Stimulated activated CD4-positive, alpha-beta T cell treated with anti-CD3 and anti-CD28 coated beads, TNF-alpha, amount 100 ng/mL, for 48 hours (primary cell): ENCODE measurements at regions not wholly inside any gene's neighbourhood (a gene's known extent, or its start where the extent isn't known, plus 50 kb on each side); places are given as distances from the start of the nearest gene placed in this dataset.

Experiments used
- DNase-seq, 3 donors: peaks; one replicate each; pipeline ENCODE4 v3.0.0-alpha.2; 2020; ENCODE audit warnings: low read depth in 3 of 3

DNA sequence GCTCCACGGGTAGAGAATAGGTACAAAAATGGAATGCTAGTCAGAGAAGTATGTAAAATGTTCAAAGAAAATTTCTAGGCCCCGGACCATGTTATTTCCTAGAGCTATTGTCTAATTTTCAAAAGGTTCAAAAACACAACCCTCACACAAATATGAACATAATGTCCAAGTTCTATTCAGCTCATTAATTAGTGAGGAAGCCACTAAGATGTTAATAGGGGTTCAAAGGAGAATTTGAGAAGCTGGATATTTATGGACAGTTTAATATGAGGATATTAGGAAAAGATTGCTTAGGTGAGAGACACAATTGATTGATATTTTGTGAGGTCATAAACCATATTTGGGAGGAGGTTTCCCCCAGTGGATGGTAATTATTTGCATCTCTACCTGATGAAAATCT is 710.6 kb upstream of the ID2 start:
- no peak for DNase-seq

DNA sequence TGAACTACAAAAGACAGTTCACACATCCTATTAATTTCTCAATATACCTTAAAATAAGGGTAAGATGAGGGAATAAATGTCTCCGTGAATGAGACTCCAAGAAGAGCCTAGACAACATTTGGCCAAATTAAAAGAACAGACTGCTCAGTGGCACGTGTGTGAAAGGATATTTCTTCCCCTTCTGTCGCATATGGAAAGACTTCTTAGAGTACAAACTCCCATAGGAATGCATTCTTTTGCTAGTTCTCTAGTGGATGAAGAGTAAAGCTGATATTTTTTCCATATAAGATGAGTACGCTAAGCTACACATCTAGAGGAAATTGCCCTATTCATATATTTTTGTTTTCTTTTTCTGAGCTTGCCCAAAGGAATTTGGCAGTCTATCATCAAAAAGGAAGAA is 710.0 kb upstream of the ID2 start:
- no peak for DNase-seq

GRCh38 chr2:7972670-7973069 is 709.2 kb upstream of the ID2 start:
- no peak for DNase-seq

DNA sequence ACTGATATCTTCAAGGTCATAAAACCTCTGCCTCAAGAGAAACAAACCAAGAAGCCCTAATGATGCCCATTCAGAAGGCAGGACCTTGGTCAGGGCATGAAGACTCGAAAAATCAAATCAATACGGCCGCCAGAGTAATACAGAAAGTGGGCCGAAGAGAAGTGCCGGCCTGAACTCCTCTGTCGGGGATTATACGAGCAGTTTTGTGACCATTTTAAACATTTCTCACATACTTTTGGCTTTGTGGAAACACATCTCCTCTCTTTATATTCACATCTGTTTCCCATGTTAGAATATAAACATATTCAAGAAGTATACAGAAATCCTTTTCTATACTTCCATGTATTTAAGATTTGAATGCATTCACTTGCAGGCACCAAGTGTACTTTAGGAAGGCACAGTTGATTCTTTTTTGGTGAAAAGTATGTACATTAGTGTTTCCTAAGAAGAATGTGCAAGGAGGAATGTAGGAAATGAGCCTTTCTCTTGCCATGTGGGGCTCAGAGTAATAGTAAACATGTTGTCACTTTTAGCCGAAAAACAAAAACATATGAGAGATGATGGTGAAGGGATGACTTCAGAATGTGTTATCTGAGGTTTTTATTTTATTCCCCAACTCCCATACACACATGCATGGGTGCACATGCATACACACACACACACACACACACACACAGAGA is 707.9 kb upstream of the ID2 start:
- DNase-seq, result no peak

- no peak for DNase-seq
Observed at GRCh38 chr2:7974936-7975335, 706.9 kb upstream of the ID2 start.

DNA sequence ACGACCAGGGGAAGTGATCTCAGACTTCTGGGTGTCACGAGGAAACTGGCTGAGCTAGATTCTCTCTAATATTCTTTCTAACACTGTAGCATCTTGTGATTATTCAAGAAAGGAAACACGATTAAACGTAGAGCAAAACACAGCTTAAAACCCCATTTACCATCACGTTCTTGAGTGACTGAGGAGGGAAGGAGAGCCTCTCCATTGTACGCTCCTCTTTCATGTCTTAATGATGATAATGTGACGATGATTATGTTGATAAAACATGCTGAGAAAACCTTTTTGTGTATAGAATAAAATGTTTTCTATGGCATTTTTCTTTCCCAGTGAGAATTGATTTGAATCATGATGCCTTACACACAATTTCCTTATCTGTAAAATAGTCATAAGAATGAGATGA is 705.6 kb upstream of the ID2 start:
- no peak for DNase-seq

- DNase-seq, result no peak
Observed at GRCh38 chr2:7977981-7978380, 703.9 kb upstream of the ID2 start.

GRCh38 chr2:7982054-7982453 is 699.8 kb upstream of the ID2 start:
- no peak for DNase-seq

- DNase-seq, result no peak
Observed at GRCh38 chr2:7983451-7983850, 698.4 kb upstream of the ID2 start.

GRCh38 chr2:7983912-7984311 is 697.9 kb upstream of the ID2 start:
- no peak for DNase-seq

GRCh38 chr2:7984693-7985353 is 697.0 kb upstream of the ID2 start:
- no peak for DNase-seq

- no peak for DNase-seq
Observed at GRCh38 chr2:7986431-7986830, 695.4 kb upstream of the ID2 start.

DNA sequence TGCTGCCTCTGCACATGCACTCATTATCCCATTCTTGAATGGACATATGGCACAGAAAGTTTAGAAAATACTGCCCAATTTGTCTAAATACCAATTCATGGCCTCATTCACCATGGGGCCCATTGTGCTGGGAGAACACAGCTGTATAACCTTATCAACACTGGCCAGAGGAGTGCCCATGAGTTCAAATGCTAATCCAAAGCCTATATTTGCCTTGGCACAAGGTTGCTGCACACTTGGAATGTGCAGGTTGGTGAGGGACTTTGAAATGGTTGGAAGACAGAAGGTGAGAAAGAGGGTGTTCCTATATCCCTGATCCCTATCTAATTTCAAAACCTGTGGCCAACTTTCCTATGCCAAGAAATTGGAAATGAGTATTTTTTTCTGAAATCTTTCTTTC is 693.9 kb upstream of the ID2 start:
- no peak for DNase-seq

DNA sequence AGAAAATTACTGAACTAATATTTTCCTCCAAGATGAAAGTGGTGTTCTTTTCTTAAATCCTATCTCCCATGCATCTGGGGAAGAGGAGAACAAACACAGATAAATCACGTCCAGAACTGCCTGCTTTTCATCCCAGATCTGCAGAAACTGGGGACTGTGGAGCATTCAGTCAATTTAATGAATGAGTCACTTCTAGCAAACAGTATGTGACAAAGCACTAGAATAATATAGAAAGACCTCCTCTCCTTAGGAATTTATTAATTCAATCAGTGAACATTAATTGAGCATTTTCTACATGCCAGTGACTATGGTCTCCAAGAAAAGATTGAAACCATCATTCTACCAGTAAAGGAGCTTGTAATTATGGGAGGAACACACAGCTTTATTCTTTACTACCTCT is 693.4 kb upstream of the ID2 start:
- DNase-seq, result no peak

DNA sequence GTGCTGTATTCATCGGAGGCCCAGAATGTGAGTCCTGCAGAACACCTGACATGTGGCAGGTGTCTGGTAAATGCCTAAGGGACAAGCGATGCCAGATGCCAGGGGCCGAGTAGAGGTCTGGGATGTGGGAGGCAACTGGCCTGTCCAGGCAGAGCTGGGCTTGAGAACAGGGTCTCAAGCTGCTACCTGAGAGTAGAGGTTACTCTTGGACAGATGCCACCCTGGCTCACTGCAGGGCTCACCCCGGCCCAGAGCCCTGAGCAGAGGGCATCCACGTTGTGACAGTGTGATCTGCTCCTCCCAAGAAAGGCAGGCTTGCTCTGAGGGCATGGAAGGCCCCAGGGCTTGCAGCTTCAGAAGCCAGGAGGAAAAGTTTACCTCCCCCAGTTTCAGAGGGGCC is 692.0 kb upstream of the ID2 start:
- DNase-seq, result no peak

DNA sequence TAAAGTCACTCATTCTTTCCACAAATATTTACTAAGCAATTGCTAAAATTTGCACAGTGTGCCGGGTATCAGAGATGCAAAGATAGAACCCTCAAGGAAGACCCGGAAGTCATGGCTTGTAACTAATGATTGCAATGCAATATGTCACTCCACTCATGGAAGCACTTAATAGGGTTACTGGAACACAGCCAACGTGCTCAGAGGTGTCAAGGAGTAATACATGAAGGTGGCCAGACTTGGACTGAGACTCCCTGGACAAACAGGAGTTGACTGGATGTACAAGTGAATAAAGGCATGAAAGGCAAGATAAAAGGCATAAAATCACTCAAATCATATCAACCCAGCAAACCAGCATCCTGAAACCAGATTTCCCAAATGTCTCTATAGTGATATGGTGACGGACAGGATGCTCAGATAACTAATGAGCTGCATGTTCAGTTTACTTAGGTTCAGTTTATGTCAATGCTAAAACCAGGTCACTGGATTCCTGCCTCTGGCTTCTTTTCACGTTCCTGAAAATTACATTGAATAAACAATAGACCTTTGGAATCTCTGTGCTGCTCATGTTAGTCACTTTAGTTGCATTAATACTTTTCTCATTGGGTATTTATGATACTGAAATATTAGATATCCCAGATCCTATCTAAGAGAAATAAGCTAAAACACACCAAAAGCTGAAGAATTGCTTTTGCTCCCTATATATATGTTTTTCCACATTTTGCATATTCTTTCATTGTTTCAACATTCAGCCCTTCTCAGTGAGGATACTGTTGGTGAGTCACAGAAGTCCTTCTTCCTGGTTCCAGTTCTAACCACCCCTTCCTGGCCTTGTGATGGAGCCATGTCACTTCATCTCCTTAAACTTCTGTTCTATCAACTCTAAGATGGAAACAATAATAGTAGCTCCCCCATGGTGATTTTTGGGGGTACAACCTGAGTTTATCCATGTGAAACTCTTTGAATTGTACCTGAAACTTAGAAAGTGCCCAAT is 688.9 kb upstream of the ID2 start:
- DNase-seq, result no peak

- DNase-seq, result no peak
Observed at GRCh38 chr2:7994397-7994951, 687.4 kb upstream of the ID2 start.

- no peak for DNase-seq
Observed at GRCh38 chr2:7997279-7997678, 684.6 kb upstream of the ID2 start.

DNA sequence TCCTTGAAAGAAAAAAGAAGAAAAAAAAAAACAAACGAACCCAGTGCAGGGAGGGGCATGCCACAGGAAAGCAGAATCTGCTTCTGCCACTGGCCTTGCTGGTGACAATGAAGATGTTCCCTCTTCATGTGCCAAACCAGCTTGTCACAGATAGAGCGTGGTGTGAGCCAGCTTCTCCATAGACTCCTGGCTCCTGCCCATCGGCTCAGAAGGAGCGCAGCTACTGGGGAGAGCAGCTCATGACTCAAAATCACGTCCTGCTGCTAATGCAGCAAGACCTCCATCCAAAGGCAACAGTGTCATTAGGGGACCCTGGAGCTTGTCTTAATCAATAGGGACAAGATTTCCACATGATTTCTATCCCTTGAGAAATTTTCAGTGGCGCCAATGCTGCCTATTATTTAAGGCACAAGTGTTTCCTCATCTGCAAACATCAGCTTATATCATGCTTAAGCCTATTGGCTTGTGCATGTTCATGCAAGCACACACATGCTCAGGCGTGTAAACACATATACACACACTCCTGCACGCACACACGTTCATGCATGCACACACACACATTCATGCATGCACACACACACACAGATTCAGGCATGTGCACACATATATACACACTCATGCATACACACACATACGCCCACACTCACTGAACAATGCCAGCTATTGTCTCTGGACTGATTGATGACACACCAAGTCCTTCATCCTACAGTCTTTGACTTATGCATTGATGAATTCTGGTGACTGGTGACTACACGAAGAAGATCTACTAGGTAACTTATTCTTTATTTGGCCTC is 682.0 kb upstream of the ID2 start:
- no peak for DNase-seq

DNA sequence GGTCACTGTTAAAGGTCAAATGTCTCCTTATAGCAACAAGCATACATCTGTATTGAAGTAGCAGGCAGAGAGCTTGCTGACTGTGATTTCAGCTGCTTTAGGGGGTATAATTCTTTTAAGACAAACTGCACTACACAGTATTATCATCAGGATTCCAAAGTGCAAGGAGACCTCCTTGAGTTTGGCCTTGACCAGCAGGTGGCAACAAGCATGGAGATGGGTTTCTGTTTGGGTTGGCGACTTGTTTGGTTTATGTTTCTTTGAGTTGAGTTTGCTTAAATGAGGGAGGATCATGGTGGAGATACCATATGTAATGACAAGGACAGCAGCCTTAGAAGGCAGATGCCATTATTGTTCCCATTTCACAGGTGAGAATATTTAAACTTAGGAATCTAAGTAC is 681.0 kb upstream of the ID2 start:
- DNase-seq, result no peak

DNA sequence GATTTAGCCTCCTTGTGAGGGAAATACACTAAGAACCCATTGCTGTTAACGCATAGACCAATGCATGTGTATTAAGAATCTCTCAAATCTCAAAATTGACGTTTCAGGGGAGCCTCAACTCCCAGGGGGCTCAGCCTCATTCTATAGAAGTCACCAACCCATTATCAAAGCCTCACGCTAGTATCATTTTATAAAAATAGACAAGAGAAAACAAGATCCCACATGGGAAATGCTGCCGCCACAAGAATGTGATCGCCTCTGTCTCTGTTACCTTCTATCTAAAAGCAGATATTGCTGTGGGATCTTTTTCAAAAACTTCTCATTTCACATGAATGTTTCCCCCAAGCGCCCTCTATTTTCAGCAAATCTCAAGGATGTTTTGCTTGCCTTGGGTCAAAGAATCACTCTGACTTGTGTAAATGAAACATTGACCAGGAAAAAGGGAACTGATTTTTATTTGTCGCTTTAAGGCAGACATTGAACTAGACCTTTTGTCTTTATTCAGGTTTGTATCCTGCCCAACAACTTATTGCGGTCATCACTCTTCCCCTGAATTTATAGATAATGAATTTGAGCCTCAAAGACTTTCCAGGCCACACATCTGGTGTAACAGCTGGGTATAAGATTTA is 679.0 kb upstream of the ID2 start:
- no peak for DNase-seq
